ENCODE measurements at regions not wholly inside any gene's neighbourhood (a gene's known extent, or its start where the extent isn't known, plus 50 kb on each side); places are given as distances from the start of the nearest gene placed in this dataset.

DNA sequence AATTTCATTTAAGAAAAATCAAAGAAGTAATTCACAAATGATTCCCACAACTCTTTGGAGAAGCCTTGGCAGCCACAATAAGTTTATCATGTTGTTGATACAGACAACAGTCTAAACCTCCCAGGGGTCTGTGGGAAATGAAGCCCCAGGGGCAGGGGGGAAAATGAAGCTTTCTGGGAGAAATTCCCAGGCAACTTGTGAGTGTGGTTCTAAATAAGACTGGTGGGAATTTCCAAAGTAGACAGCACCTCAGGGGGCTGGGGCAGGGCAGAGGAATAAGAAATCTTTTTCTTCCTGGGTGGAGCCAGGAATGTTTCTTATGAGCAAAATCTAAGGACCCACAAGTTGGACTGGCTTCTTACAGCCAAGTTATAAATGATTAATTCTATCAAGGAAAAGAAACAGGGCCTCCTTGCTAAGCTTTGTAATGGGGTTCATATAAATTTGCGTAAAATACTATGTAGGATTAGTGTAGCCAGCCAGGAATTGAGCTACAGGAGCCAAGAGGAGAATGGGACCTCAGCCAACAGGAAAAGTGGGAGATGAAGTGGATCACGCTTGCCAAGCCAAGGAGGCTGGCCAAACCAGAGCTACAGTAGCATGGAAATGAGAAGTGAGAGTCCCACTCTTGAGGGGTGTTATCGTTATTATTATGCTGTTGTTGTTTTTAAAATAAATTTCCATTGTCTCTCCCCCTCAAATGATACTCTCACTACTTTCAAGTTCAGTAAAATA, 182.9 kb upstream of the FAR2 start:
- Histone ChIP-seq H3K27ac (peak overlapping the region in 2 of 4 donors; percentile 26 to 43), H3K27me3 (no peaks in the 10 kb centered on the region), H3K9me3 (no peaks in the 10 kb centered on the region), H3K4me3 (no peak overlapping the region), H3K36me3 (no peaks in the 10 kb centered on the region), H3K4me1 (peaks cover 0 to 21% (median 0%) of the 10 kb centered on the region in 3 donors)
- TF ChIP-seq POLR2A (IDR thresholded peaks at IDR 0.05), result no peak
- TF ChIP-seq, protein P1, sequence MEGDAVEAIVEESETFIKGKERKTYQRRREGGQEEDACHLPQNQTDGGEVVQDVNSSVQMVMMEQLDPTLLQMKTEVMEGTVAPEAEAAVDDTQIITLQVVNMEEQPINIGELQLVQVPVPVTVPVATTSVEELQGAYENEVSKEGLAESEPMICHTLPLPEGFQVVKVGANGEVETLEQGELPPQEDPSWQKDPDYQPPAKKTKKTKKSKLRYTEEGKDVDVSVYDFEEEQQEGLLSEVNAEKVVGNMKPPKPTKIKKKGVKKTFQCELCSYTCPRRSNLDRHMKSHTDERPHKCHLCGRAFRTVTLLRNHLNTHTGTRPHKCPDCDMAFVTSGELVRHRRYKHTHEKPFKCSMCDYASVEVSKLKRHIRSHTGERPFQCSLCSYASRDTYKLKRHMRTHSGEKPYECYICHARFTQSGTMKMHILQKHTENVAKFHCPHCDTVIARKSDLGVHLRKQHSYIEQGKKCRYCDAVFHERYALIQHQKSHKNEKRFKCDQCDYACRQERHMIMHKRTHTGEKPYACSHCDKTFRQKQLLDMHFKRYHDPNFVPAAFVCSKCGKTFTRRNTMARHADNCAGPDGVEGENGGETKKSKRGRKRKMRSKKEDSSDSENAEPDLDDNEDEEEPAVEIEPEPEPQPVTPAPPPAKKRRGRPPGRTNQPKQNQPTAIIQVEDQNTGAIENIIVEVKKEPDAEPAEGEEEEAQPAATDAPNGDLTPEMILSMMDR (IDR thresholded peaks at IDR 0.05), result no peak
- intact Hi-C loops (cut with DNase I), result no loop called here
- DNase-seq, result no peak
- 15 to 20% methylated on average over 3 of the region's 3 CpGs for WGBS, 2 donors

DNA sequence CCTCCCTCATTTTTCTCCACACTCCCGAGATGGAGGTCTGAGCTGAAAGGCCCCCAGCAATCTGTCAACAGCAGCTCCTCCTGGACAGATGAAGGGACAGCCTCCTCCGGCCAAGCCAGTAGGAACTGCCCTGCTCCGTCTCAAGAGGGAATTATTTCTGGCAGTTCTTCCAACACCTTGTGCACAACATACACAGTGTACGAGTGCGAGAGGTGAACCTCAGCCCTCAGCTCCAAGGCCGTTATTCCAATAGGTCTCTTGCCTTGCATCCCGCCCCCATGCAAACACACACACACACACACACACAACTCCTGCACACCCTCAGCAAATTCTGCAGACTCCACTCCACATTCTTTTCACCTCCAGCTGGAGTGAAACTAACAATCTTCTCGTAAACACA, 181.7 kb upstream of the FAR2 start:
- H3K4me3 ChIP-seq, result no peak overlapping the region
- H3K36me3 ChIP-seq, result no peaks in the 10 kb centered on the region
- no peaks in the 10 kb centered on the region for H3K27me3 ChIP-seq
- no peaks in the 10 kb centered on the region for H3K9me3 ChIP-seq
- no peak for DNase-seq
- 85 to 94% methylated on average over 5 to 7 of the region's 8 CpGs for WGBS, 2 donors
- TF ChIP-seq, protein P1 (IDR thresholded peaks at IDR 0.05), result no peak
- TF ChIP-seq POLR2A (IDR thresholded peaks at IDR 0.05), result no peak
- no peak overlapping the region for H3K27ac ChIP-seq
- intact Hi-C loops (cut with DNase I), result no loop called here
- peaks cover 0 to 15% (median 0%) of the 10 kb centered on the region in 3 donors for H3K4me1 ChIP-seq

- H3K9me3 ChIP-seq, result no peaks in the 10 kb centered on the region
- no peaks in the 10 kb centered on the region for H3K27me3 ChIP-seq
- H3K4me1 ChIP-seq, result no peaks in the 10 kb centered on the region
- no peak overlapping the region for H3K4me3 ChIP-seq
- intact Hi-C loops (cut with DNase I), result no loop called here
- H3K27ac ChIP-seq, result no peak overlapping the region
- WGBS, 2 donors, result 70 to 73% methylated on average over 2 of the region's 2 CpGs
- no peaks in the 10 kb centered on the region for H3K36me3 ChIP-seq
- TF ChIP-seq POLR2A (IDR thresholded peaks at IDR 0.05), result no peak
- TF ChIP-seq, protein P1 (IDR thresholded peaks at IDR 0.05), result no peak
- no peak for DNase-seq
These were observed 175.6 kb upstream of the FAR2 start for GRCh38 chr12:28973491-28973890.

GRCh38 chr12:28974166-28974565, 174.9 kb upstream of the FAR2 start:
- Histone ChIP-seq H3K36me3 (no peaks in the 10 kb centered on the region), H3K4me1 (no peaks in the 10 kb centered on the region), H3K27me3 (no peaks in the 10 kb centered on the region), H3K4me3 (no peak overlapping the region), H3K27ac (no peak overlapping the region), H3K9me3 (no peaks in the 10 kb centered on the region)
- no peak for TF ChIP-seq POLR2A (IDR thresholded peaks at IDR 0.05)
- TF ChIP-seq, protein P1 (IDR thresholded peaks at IDR 0.05), result no peak
- no peak for DNase-seq
- intact Hi-C loops (cut with DNase I), result no loop called here
- 46% methylated on average over 1 of the region's 1 CpG; no CpG with 5 or more reads in 1 of the 2 donors for WGBS, 2 donors

DNA sequence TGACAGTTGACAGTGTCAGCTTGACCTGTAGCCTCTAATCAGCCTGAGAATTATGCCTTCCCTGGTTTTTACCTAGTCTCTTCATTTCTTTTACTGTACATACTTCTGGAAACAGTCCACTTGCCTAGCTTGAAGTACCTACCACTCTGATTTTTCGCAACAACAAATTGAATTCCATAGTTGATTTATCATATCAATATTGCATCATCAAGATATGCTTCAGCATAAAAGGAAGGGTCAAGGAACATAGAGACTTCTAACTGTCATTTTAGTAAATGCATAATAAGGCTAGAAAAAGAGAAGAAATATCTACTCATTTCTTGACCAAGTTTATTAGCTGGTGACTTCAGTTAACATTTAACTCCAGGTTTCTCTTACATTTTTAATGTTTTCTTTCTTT, 174.2 kb upstream of the FAR2 start:
- no peaks in the 10 kb centered on the region for H3K36me3 ChIP-seq
- H3K4me3 ChIP-seq, result no peak overlapping the region
- TF ChIP-seq, protein P1 (IDR thresholded peaks at IDR 0.05), result no peak
- TF ChIP-seq POLR2A (IDR thresholded peaks at IDR 0.05), result no peak
- H3K27me3 ChIP-seq, result no peaks in the 10 kb centered on the region
- no peaks in the 10 kb centered on the region for H3K4me1 ChIP-seq
- WGBS, 2 donors, result 94 to 100% methylated on average over 1 of the region's 1 CpG
- H3K9me3 ChIP-seq, result no peaks in the 10 kb centered on the region
- no peak overlapping the region for H3K27ac ChIP-seq
- intact Hi-C loops (cut with DNase I), result no loop called here
- no peak for DNase-seq

Measured in esophagus squamous epithelium (tissue), 5 donors.